ENCODE measurements at regions not wholly inside any gene's neighbourhood (a gene's known extent, or its start where the extent isn't known, plus 50 kb on each side); places are given as distances from the start of the nearest gene placed in this dataset.

- H3K9me3 ChIP-seq (replicated peaks) = no peaks in the 10 kb centered on the region
- no peaks in the 10 kb centered on the region for H3K36me3 ChIP-seq
- no peak for DNase-seq
- no peak overlapping the region for H3K4me3 ChIP-seq
- intact Hi-C loops (cut with micrococcal nuclease) = no loop called here
- no peaks in the 10 kb centered on the region for H3K27me3 ChIP-seq (ENCODE audit: low read depth)
- TF ChIP-seq CTCF (IDR thresholded peaks at IDR 0.05; ENCODE audit: borderline replicate concordance) = no peak
- H3K27ac ChIP-seq (replicated peaks) = no peak overlapping the region
- no peaks in the 10 kb centered on the region for H3K4me1 ChIP-seq
Observed at GRCh38 chr18:73668051-73668450, 479.6 kb downstream of the FBXO15 start.

- no peak for DNase-seq
- no peaks in the 10 kb centered on the region for H3K36me3 ChIP-seq
- no peak overlapping the region for H3K4me3 ChIP-seq
- no peak for TF ChIP-seq CTCF (IDR thresholded peaks at IDR 0.05; ENCODE audit: borderline replicate concordance)
- no peaks in the 10 kb centered on the region for H3K27me3 ChIP-seq (ENCODE audit: low read depth)
- no peak overlapping the region for H3K27ac ChIP-seq (replicated peaks)
- intact Hi-C loops (cut with micrococcal nuclease) = no loop called here
- no peaks in the 10 kb centered on the region for H3K4me1 ChIP-seq
- H3K9me3 ChIP-seq (replicated peaks) = no peaks in the 10 kb centered on the region
Observed at GRCh38 chr18:73666772-73667171, 480.9 kb downstream of the FBXO15 start.

GRCh38 chr18:73664896-73665295, 482.7 kb downstream of the FBXO15 start:
- H3K36me3 ChIP-seq = no peaks in the 10 kb centered on the region
- H3K27me3 ChIP-seq (ENCODE audit: low read depth) = no peaks in the 10 kb centered on the region
- TF ChIP-seq CTCF (IDR thresholded peaks at IDR 0.05; ENCODE audit: borderline replicate concordance) = no peak
- no peaks in the 10 kb centered on the region for H3K4me1 ChIP-seq
- H3K4me3 ChIP-seq = no peak overlapping the region
- intact Hi-C loops (cut with micrococcal nuclease) = no loop called here
- H3K9me3 ChIP-seq (replicated peaks) = no peaks in the 10 kb centered on the region
- DNase-seq = no peak
- H3K27ac ChIP-seq (replicated peaks) = no peak overlapping the region

- DNase-seq = no peak
- no peaks in the 10 kb centered on the region for H3K36me3 ChIP-seq
- H3K27me3 ChIP-seq (ENCODE audit: low read depth) = no peaks in the 10 kb centered on the region
- TF ChIP-seq CTCF (IDR thresholded peaks at IDR 0.05; ENCODE audit: borderline replicate concordance) = no peak
- no peaks in the 10 kb centered on the region for H3K4me1 ChIP-seq
- intact Hi-C loops (cut with micrococcal nuclease) = no loop called here
- H3K4me3 ChIP-seq = no peak overlapping the region
- H3K9me3 ChIP-seq (replicated peaks) = no peaks in the 10 kb centered on the region
- no peak overlapping the region for H3K27ac ChIP-seq (replicated peaks)
Observed at GRCh38 chr18:73663581-73663980, 484.1 kb downstream of the FBXO15 start.

- no peak for TF ChIP-seq CTCF (IDR thresholded peaks at IDR 0.05; ENCODE audit: borderline replicate concordance)
Observed at GRCh38 chr18:73662421-73662820, 485.2 kb downstream of the FBXO15 start.

More at GRCh38 chr18:73662421-73662820, 485.2 kb downstream of the FBXO15 start:
- Histone ChIP-seq H3K4me3 (no peak overlapping the region), H3K27ac (replicated peaks) (no peak overlapping the region), H3K27me3 (ENCODE audit: low read depth) (no peaks in the 10 kb centered on the region), H3K9me3 (replicated peaks) (no peaks in the 10 kb centered on the region), H3K4me1 (no peaks in the 10 kb centered on the region), H3K36me3 (no peaks in the 10 kb centered on the region)
- intact Hi-C loops (cut with micrococcal nuclease) = no loop called here
- no peak for DNase-seq

All from left ventricle myocardium inferior (tissue), 1 donor.